OCI-LY7 (cell line): ENCODE measurements at regions not wholly inside any gene's neighbourhood (a gene's known extent, or its start where the extent isn't known, plus 50 kb on each side); places are given as distances from the start of the nearest gene placed in this dataset.

Source experiments
- EZH2phosphoT487 ChIP-seq: fragments of 200-600 bp; sonication (generic); IDR thresholded peaks from 2 replicates; pipeline ENCODE4 v1.6.1; 2018; ENCODE audit warnings: low read depth, borderline replicate concordance, mild to moderate bottlenecking, mixed run types, antibody characterized with exemption, low read length, moderate library complexity, mixed read lengths
- TF ChIP-seq, protein P1 (sequence below): fragments of 200-600 bp; sonication (generic); conservative IDR thresholded peaks from 2 replicates; pipeline ENCODE4 v1.5.1; 2014; ENCODE audit warnings: mild to moderate bottlenecking, antibody characterized with exemption, low read length, moderate library complexity, mixed read lengths

DNA sequence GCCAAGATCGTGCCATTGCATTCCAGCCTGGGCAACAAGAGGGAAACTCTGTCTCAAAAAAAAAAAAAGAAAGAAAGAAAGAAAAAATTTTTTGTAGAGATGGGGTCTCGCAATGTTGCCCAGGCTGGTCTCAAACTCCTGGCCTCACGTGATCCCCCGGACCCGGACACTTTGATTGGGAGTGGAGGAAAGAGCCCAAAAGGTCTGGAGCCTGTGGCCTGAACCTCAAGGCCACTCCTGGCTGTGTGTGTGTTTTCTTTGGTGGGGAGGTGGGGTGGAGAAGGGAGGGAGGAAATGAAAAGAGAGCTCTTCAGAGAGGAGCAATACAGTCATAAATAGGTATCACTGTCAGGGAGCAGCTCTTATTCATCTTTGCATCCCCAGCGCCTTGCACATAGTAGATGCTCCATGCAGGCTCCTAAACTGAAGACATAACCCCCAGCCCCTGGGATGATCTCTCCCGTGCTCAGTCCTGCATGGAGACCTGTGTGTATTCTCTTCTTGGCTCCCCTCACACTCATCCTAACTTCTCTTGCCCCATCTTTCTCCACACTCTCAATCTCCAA is 75.7 kb downstream of the FGD2 start:
- TF ChIP-seq, protein P1, sequence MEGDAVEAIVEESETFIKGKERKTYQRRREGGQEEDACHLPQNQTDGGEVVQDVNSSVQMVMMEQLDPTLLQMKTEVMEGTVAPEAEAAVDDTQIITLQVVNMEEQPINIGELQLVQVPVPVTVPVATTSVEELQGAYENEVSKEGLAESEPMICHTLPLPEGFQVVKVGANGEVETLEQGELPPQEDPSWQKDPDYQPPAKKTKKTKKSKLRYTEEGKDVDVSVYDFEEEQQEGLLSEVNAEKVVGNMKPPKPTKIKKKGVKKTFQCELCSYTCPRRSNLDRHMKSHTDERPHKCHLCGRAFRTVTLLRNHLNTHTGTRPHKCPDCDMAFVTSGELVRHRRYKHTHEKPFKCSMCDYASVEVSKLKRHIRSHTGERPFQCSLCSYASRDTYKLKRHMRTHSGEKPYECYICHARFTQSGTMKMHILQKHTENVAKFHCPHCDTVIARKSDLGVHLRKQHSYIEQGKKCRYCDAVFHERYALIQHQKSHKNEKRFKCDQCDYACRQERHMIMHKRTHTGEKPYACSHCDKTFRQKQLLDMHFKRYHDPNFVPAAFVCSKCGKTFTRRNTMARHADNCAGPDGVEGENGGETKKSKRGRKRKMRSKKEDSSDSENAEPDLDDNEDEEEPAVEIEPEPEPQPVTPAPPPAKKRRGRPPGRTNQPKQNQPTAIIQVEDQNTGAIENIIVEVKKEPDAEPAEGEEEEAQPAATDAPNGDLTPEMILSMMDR = no peak
- TF ChIP-seq EZH2phosphoT487 = no peak
